Sigmoid colon (tissue), 4 donors: ENCODE measurements at regions not wholly inside any gene's neighbourhood (a gene's known extent, or its start where the extent isn't known, plus 50 kb on each side); places are given as distances from the start of the nearest gene placed in this dataset.

Source experiments
- CTCF ChIP-seq, 4 experiments: fragments of 450-650 bp in 3 of 4; fragments of 200-600 bp in 1 of 4; IDR thresholded peaks; one replicate each; pipeline ENCODE4 v1.5.1; 2016 to 2019; ENCODE audit warnings: antibody characterized with exemption in 4 of 4, mild to moderate bottlenecking in 3 of 4, moderate library complexity in 2 of 4
- EP300 ChIP-seq, 4 donors: sonication (generic); formaldehyde crosslinking; IDR thresholded peaks; one replicate each; pipeline ENCODE4 v1.6.1; 2017; ENCODE audit warnings: antibody characterized with exemption in 4 of 4
- POLR2A ChIP-seq, 2 donors: fragments of 450-650 bp; IDR thresholded peaks; one replicate each; pipeline ENCODE4 v1.6.1; 2016; ENCODE audit warnings: antibody characterized with exemption in 2 of 2, mild to moderate bottlenecking in 2 of 2, moderate library complexity in 2 of 2

- no peak for TF ChIP-seq CTCF (IDR thresholded peaks at IDR 0.05)
- no peak for TF ChIP-seq POLR2A (IDR thresholded peaks at IDR 0.05)
- no peak for TF ChIP-seq EP300 (IDR thresholded peaks at IDR 0.05)
These were observed 387.6 kb downstream of the LTN1 start for GRCh38 chr21:28604946-28605537.
